Esophagus mucosa (tissue), 1 donor: ENCODE measurements at regions not wholly inside any gene's neighbourhood (a gene's known extent, or its start where the extent isn't known, plus 50 kb on each side); places are given as distances from the start of the nearest gene placed in this dataset.

Experiments used
- ATAC-seq: fragments of 200-7000 bp; cut with Tn5 transposase; one replicate; pipeline ENCODE4 v1.9.1; 2020
- donor health status: DM: yes; HTN: yes; CAD: no.

DNA sequence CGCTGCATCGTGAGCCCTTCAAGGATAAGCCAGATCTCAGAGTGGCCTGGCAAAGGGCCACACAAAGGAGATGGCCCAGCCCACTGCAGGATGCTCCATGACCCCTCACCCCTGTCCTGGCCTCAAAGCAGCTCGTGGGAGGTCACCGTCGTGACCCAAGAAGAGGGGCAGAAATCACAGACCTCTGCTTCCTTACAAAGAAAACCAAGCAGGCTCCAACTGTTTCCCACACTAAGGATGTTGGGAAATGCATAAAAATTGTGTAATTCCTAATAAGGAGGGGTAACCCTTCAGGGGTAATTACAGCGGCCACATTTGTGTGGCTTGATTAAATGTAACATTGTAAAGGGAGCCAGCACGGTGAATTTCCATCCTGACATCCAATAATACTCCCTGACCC is 102.3 kb downstream of the BOD1L2 start:
- ATAC-seq, result no peak

DNA sequence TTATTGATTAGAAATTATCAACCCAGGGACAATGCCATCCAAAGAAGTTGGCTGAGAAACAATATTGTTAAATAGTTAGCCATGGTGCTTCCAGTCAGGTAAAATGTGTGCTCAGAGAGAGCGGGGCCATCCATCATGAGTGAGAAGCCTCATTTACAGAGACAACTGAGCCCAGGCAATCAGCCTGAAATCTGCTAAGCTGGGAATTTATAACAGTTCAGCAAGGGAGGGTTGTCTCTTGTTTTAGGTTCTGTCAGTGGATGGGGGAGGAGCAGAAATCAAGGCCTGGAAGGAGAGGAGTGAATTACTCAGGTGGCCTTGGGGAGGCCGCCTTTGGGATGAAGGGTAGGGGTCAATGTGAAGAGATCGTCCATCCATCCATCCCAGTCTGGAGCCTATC is 102.5 kb upstream of the ST8SIA3 start:
- ATAC-seq, result no peak

DNA sequence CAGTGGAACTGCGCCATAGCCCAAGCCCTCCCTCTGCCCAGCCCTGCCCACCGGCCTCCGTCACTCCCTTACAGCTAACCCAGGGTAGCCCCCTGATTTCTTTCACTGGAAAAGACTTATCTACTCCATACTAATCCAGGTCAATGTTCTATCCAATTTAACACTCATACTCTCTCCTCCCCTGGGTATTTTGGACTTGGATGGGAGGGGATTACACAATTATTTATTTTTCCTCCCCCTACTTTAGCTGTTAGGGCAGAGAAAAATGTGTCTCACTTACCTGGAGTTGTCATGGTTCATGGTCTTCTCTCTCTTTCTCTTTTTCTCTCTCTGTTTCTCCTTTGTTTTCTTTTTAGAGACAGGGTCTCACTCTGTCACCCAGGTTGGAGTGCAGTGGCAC is 100.6 kb upstream of the ST8SIA3 start:
- no peak for ATAC-seq

DNA sequence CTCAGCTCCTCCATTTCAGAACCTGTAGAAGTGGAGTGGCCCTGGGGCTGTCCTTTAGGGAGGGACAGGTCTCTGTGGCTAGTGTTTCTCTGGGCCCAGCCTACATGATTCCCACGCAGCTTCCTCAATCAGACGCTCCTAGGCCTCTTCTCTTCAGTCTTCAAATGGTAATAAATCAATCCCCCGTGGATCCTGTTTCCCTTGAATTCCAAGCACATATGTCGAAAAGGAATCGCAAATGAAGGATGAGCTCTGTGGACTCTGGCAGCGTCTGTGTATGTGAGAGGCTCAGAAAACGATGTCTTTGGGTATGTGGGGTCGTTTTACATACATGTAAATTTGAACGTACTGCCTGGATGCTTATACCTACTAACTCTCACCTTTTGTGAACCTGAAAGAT is 98.5 kb upstream of the ST8SIA3 start:
- ATAC-seq, result no peak

DNA sequence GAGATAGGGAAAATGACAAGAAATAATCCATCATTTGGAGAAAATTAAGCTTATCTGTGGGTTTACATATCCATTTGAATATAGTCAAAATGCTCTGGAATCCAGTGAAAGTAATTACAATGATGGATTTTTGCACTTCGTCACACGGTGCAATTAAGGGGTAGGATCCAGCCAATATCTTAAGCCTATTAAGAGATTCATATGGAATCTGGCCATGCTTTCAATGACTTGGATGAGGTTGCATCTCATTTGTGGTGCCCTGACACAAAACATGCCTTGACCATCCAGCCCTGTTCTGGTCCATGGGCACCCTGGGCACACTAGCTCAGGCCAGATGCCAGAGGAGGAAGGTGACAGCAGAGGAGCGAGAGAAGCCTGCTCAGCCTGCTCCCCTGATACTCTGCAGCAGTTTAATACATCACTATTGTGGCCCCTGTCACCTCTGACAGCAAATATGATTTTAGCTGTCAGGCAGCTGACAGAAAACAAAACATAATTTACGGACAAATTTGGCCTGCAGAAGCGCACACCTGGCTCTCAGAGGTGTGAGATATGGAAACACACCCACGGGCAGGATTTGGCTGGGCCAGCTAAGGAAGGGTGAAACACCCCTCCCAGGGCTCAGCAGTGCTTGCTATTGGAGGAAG is 94.1 kb upstream of the ST8SIA3 start:
- ATAC-seq, result no peak

DNA sequence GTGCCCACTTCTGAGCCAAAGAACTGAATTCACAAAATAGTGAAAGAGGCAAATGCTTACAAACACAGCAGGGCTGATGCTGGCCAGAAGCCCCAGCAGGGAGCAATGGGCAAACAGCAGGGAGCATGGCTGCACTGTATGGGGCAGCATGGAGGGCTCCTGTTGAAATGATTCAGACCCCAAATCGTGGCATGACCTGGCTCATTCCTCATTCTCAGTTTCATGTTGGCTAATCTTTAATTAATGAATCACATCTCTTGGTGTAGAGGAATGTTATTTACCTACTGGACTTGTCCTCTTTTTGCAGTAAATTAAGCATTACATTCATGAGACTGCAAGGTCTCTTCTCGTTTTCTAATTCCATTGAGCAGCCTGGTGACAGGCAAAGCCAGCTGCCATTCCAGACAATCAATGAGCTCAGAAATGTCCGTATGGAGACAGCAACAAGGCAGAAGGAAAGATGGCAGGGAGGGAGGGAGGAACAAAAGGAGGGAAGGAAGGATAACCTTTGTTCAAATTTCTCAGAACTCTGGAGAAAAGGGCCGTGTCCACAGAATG is 84.9 kb upstream of the ST8SIA3 start:
- no peak for ATAC-seq

DNA sequence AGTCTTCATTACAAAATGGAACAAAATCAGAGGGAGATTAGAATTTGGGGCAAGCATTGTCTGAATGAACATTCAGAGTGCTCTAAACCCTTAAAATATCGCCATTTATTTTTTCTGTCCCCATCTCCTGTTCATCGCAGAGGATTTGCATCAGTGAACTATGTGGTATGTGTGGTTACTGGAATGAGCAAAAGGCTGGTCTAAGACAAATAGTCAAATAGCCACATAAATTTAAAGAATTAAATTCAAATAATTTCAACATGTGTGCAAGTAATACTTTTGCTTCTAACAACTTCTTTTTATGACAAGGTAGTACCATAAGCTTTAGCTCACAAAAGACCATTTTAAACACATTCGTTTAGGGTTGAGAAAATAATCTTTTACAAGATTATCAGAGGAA is 82.6 kb upstream of the ST8SIA3 start:
- no peak for ATAC-seq

DNA sequence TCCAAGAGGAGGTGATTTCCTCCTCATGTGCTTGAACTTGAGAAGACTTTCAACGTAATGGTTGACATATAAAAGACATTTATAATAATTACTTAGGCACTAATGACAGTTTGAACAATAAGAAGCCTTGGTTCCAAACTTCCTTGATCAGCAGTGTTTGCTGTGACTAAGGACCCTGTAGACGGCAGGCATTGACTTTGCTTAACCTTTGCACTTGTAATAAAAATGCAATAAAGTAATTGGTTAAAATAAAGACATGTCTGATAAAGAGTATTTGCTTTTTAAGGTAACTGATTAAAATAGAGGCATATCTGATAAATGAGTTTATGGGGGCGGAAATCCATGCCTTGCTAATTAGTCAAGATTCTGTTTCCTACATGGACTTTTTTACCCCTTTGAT is 82.2 kb upstream of the ST8SIA3 start:
- ATAC-seq, result no peak

DNA sequence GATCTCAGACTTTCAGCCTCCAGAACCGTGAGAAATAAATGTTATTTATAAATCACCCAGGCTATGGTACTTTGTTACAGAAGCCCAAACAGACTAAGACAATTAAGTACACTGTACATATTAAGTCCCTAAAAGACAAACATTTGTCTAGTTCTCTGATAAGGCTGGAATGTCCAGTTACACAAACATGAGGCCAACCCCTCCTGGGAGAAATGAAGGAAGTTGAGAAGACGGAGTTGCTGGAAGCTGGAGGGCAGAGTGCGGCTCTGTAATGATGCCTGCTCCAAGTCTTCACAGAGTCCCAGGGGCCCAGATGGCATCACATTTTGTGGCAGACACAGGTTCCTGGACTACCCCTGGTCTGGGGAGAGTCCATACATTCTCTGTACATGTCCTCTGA is 79.2 kb upstream of the ST8SIA3 start:
- ATAC-seq, result no peak

DNA sequence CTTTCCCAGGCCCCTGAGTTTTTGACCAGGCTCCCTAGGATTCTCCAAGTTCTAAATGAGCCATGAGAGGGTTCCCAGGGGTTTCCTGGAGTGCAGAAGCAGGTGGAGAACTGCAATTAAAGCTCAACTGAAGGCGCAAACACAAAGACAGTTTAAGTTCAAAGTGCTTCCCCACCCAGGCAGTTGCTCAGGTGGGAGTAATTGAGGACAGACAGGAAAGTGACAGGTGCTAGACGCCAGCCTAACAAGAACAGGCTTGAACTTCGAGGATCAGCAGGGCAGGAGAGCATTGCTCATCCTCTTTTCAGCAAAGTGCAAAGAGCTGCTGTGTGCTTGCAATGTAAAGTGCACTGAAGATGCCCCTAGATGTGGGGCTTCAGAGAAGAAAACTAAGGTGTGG is 77.2 kb upstream of the ST8SIA3 start:
- no peak for ATAC-seq

DNA sequence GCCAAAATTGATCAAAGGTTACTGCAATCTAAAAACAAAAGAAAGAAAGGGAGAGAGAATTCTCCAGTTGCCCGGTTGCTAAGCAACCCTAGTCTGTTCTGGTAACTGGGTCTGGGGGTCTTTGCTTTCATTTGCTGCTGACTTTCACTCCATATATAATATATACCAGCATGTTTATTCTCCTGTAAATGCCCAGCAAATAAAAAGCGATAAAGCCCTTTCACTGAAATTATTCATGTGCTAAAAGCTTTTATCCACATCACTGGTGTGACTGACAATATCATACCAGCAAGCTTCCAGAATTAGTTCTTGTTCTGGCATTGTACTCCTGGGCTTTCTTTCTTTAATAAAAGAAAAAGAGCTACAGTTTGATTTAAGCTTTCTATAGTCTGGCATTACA is 75.5 kb upstream of the ST8SIA3 start:
- no peak for ATAC-seq

DNA sequence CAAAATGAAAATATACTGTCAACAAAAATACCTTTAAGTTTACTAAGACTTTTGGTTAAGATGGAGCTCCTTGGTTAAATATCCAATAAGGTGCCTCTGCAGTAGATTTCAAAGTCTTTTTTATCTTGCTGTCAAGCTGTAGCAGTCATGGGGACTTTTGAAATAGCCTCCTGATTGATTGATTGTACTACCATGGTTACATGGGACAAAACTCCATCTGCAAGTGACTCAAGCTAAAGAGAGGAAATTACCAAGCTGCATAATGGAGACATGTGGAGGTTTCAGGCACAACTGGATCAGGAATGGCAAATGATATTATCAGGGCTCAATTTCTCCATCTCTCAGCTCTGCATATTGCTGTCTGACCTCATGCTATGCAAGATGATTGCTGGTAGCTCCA is 73.4 kb upstream of the ST8SIA3 start:
- no peak for ATAC-seq

DNA sequence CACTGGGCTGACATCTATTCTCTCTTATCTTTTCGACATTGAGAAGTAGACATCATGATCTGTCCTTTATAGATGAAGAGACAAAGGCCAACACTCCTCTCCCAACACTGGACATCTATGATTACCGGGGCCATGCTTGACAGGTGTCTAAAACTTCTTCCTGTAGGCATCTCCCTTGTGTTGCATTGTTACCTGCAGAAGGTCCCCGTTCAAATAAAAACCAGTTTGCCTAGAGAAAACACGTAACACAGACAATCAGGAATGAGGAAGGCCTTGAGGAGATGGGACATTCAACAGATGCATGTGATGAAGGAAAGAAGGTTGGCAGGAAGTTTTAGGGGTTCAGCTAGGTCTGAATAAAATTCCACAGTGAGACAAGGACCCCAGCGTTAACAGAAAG is 70.8 kb upstream of the ST8SIA3 start:
- ATAC-seq, result no peak

DNA sequence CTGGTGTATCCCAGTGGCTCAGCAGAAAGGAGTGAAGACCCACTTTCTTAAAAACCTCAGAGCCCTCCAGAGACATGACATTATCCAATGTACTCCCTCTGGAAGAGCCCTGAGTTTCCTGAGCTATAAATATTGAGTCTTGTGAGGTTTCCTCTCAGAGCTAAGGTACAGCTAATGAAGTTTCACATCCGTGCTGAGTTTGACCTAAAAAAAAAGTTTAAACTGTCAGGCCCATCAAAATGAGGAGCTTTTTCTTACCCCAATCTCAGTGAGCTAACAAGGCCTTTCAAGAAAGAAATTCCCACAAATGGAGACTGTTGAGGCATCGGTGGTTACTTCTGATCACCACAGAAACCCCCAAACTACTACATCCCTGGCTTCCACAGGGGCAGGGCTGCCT is 65.4 kb upstream of the ST8SIA3 start:
- no peak for ATAC-seq

DNA sequence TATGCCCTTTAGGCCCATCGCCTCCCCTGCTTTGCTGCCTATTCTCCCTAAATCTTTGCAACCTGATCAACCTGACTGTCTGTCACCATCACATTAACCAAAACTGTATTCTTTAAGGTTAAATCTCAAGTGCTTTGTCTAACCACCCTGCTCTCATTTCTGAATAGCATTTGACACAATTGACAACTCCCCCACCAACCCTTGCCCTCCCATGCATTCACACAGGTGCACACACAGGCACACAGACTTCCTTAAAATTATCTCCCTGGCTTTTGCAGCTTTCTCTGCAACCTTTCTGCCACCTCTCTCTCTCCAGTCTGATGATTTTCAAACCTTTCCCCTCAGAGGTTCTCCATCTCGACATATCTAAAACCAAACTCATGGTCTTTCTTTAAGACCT is 64.6 kb upstream of the ST8SIA3 start:
- ATAC-seq, result no peak

DNA sequence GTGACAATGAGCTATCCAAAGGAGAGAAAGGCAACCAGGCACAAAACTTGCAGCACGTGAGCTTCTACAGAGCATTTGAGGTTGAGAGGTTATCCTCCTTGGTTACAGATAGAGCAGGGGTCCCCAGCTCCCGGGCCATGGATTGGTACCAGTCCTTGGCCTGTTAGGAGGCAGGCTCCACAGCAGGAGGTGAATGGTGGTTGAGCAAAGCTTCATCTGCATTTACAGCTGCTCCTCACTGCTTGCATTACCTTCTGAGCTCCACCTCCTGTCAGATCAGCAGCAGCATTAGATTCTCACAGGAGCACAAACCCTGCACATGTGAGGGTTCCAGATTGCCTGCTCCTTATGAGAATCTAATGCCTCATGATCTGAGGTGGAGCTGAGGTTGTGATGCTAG is 57.8 kb upstream of the ST8SIA3 start:
- no peak for ATAC-seq

DNA sequence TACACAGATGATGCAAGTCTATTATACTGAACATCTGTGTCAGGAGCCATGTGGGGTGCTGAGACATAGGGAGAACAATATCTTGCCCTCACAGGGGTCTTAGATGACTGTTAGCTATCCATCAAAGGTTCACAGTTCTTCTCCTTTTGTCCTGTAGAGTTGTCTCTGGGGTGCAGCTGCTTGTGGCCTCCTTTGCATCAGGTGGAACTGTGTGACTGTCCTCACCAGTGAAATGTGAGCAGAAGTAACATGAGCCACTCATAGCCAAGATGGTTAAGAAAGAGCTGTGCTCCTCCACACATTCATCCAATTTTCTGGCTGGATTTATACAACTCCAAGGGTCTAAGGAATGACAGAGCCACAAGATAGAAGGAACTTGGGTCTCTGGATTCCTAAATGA is 56.0 kb upstream of the ST8SIA3 start:
- ATAC-seq, result no peak

DNA sequence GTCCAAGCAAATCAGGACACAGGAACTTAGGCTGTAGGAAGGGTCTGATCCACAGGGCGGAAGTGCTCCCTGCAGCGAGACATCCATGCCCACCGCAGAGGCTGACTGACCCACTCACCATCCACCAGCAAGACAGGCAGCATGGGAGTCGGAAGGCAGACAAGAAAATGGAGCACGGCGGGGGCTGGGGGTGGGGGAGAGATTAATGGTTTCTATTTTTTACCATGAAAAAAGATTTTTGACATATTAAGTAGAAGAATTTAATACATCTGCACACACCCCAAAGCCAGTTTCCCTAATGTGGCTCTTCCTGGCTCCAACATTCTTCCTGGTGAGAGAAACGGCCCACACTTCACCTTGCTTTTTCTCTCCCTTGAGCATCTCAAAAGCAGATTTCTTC is 55.1 kb upstream of the ST8SIA3 start:
- ATAC-seq, result no peak

DNA sequence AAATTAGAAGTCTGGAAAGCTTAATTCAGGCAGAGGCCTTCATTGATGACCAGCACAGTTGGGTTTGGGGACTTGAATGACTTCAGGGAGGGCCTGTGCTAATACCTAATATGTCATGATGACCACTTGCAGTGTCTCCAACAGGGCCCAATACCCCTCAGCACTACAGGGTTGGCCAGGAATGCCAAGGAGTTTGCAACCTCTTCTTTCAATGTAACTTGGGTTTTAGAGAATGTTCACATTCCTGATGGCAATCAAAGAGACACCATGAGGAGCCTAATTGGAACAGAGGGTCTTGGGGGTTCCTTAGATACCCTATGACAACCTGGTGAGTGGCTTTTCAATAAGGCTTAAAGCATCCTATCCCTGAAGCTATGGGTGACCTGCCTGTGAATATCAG is 52.4 kb upstream of the ST8SIA3 start:
- no peak for ATAC-seq

DNA sequence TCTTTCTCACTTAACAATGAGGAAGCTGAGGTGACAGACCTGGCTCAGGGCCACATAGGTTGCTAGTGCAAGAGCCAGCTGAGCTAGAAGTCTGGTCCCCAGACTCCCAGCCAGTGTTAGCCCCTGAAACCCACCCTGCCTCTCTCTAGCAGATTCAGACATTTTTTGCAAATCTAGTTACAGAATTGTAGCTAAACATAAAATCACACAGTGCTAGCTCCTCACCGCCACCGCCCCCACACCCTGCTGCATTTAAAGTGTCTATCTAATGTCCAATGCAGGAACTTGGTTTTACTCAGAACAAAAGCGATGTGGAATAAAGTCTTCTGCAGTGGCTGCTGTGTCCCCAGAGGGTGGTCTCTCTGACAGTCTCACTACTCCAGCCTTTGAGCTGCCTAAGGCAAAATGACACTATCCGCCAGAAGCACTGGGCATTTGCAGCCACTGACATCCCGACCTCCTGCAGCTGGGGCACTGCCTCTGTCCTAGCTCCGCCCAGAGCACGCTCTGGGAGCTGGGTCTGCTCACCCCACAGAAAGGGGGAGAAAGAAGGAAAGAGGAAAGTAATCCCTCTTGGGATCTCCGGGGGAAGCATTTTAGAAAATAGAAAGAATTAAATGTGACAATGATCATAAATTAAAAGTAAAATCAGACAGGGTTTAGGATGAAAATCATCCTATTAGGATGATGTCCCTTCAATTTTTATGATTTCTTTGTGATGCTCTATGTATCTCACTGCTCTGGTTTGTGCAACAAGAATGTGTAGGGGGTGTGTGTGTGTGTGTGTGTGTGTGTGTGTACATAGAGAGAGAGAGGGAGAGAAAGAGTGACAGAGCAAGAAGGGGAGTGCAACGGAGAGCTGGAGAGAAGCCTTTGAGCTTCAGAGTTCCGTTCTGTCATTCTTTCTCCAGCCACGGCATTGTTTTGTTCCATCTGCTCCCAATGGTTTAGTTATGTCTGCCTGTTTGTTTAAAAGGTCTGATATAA is 50.5 kb upstream of the ST8SIA3 start:
- ATAC-seq, result no peak
